NOMO-1 treated with dmso at 0.1 percent for 144 hours (cell line): ENCODE measurements at regions not wholly inside any gene's neighbourhood (a gene's known extent, or its start where the extent isn't known, plus 50 kb on each side); places are given as distances from the start of the nearest gene placed in this dataset.

Experiments
- DNase-seq: peaks from one replicate; lab custom pipeline; 2025; ENCODE audit not compliant: unreplicated experiment; lab: John Stamatoyannopoulos, UW

GRCh38 chr2:164439885-164440284, 181.4 kb downstream of the GRB14 start:
- no peak for DNase-seq

- DNase-seq: no peak
These were observed 182.0 kb downstream of the GRB14 start for GRCh38 chr2:164439235-164439634.

- DNase-seq: no peak
These were observed 182.6 kb downstream of the GRB14 start for GRCh38 chr2:164438490-164439205.

DNA sequence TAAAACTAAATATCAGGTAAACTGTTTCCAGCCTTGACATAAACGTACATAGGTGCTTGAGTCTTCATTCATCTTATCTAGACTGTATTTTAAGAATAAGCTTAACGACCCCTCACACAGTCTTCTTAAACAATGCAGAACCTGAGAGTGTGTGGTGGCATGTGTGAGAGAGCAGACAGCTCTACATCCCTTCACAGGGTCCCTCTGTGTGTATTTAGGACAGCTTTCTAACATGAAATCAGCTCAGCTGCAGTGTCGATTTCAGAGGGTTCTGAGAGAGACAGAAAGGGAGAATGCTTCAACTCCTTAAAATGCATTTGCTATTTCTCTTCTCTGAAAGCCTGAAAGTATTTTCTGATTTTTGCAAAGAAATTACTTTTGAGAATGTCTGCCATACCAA, 185.2 kb downstream of the GRB14 start:
- no peak for DNase-seq

DNA sequence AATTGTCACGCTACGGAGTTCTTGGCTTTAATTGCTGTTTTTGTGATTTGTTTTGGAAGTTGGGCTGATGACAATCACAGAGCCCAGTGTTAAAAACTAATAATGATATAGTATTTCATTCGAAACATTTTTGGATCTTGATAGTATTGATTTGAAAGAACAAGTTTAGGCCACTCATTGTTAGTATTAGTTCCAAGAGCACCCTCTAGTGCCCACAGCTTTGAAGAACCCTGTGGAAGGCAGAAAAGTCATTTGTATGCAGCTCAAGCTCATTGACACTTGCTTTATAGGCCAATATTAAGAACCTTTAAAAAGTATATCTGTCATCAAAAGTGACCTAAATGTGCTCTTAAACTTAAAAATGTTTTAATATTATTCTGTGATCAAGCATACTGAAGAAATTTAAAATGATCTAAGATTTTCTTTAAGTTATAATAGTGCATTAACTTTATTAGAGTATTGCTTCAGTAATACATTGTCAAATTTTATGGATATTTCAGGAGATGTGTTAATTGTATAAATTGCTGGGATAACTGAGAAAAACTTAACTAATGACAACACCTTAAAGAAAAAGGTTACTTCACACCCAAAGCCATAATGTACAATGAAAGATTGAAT, 191.0 kb downstream of the GRB14 start:
- DNase-seq: no peak

GRCh38 chr2:164429354-164429753, 191.9 kb downstream of the GRB14 start:
- no peak for DNase-seq

GRCh38 chr2:164427111-164427510, 194.2 kb downstream of the GRB14 start:
- DNase-seq: no peak

GRCh38 chr2:164420787-164421186, 200.5 kb downstream of the GRB14 start:
- no peak for DNase-seq

GRCh38 chr2:164412831-164413230, 208.5 kb downstream of the GRB14 start:
- no peak for DNase-seq

- DNase-seq: no peak
These were observed 231.9 kb downstream of the GRB14 start for GRCh38 chr2:164389411-164389810.

- DNase-seq: no peak
These were observed 232.8 kb downstream of the GRB14 start for GRCh38 chr2:164388511-164388910.

- DNase-seq: no peak
These were observed 235.1 kb downstream of the GRB14 start for GRCh38 chr2:164386231-164386630.

- no peak for DNase-seq
These were observed 236.8 kb downstream of the GRB14 start for GRCh38 chr2:164384434-164384833.

DNA sequence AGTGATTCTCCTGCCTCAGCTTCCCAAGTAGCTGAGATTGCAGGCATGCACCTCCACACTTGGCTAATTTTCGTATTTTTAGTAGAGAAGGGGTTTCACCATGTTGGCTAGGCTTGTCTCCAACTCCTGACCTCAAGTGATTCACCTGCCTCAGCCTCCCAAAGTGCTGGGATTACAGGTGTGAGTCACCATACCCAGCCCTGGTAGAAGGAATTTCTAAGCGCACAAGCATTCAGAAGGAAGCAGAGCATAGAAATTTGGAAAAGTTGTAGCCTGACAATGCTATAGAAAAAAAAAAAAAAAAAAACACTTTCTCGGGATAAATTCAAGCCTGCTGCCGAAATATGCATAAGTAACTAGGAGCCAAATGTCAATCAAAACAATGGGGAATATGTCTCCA, 249.4 kb downstream of the GRB14 start:
- no peak for DNase-seq

GRCh38 chr2:164369366-164369765, 251.9 kb downstream of the GRB14 start:
- DNase-seq: no peak

DNA sequence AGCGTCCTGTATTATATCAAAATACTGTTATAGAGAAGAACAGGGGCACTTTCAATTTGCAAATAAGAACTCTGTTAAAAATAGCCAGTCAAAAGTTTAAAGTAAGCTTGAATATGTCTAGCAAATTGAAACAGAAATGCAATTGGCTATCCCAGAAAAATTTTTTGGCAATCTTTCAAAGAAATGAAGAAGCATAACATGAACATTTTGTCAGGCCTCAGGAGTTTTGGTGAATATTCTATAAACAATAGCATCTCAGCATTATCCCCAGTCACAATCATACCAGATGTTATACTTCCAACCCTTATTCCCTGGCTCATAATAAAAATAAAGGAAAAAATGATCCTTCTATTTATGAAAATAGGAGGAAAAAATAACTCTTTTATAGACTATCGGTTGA, 252.4 kb downstream of the GRB14 start:
- no peak for DNase-seq

- DNase-seq: no peak
These were observed 257.6 kb downstream of the GRB14 start for GRCh38 chr2:164363646-164364045.

DNA sequence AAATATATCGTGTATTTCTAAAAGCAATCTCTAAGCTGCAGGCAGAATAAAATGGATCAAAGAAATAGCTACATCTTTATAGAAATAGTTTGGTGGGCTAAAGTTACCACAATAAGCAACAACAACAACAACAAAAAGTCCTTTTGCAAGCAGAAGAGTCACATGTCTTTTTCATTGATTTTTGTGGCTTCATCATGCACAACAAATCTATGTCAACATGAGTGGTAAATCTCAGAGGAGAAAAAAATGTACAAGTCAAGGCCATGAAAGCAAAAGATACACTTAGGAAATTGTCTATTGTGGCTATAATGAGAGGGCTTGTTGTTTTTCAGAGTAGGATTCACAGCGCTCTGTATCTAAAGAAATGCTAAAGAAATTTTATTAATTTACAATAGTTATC, 269.7 kb downstream of the GRB14 start:
- no peak for DNase-seq

DNA sequence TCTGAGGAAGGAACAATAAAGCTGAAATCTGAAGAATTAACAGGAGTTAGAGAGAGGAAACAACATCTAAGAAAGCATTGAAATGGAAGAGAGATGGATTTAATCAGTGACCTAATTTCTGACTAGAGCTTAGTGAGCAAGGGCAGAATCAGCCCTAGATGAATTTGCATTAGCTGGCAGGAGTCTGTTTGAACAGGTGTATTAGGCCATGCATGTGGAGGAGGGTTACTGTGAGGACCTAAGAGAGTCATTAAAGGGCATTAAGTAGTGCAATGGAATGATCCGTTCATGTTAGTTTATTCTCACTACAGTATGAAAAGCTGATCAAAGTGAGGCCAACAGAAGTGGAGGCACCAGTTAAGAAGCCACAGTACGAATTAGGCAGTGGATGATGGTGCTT, 285.3 kb downstream of the GRB14 start:
- DNase-seq: no peak

DNA sequence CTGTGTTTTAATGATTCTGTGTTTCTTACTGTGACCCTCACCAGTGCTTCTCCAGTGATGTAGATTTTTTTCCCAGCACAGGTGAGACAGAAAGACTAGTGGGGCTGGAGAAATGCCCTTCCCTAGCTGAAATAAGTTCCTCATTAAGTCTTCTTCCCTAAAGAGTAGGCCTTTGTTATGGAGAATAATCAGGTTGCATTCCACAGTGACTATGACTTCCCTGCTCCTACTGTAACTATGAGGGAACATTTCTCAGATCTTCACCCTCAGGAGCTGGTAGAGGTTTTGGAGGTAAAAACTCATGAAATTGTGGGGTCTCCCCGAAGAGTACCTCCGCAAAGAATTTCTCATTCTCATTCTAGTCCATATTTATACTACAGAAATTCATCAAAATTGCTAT, 286.2 kb downstream of the GRB14 start:
- no peak for DNase-seq

- DNase-seq: no peak
These were observed 293.0 kb downstream of the GRB14 start for GRCh38 chr2:164328310-164328709.

DNA sequence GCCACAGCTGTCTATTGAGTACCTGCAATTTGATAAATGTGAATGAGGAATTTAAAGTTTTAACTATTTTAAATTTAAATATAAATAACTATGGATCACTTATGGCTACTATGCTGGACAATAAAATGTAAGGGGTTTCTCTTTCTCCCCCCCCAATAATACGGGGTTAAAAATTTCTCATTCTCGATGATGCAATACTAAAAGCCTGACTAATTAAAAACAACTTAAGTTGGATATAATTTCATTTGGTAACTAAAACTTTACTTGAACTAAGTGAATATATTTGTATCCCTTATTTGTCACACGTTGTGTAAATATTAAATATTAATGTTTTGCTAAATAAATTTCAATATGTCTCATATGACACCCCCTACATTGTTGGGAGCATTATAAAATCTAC, 297.3 kb downstream of the GRB14 start:
- DNase-seq: no peak

DNA sequence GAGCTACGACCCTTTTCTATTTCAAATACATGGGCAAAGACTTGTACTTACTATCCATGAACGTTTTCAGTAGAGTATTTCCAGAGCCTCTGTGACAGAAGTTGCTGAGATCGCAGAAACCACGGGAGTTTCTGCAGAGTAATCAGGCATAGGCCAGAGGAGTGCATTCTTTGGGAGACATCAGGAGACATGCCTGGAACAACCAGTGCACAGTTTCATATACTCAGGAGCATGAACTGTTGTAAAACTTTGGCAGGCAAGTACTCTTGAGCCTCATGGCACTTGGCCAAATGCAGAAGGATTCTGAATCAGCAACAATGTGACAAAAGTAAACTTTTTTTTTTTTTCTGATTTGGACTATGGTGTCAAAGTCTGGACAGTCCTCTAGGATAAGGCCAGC, 307.1 kb downstream of the GRB14 start:
- no peak for DNase-seq
